Dendritic cell treated with granulocyte-macrophage colony-stimulating factor and Interleukin-4, amounts not matched to agents 40 ng/mL and 50 ng/mL, for 4 days (primary cell): ENCODE measurements at regions not wholly inside any gene's neighbourhood (a gene's known extent, or its start where the extent isn't known, plus 50 kb on each side); places are given as distances from the start of the nearest gene placed in this dataset.

Experiments used
- H3K27ac Mint-ChIP-seq: one replicate; pipeline ENCODE4 v1.8.0; 2022; ENCODE audit warnings: mild to moderate bottlenecking, mixed read lengths
- H3K27me3 Mint-ChIP-seq: one replicate; pipeline ENCODE4 v1.8.0; 2022; ENCODE audit warnings: mild to moderate bottlenecking, mixed read lengths
- H3K36me3 Mint-ChIP-seq: one replicate; pipeline ENCODE4 v1.8.0; 2022; ENCODE audit warnings: low read depth, mixed read lengths
- H3K4me1 Mint-ChIP-seq: one replicate; pipeline ENCODE4 v1.8.0; 2022; ENCODE audit warnings: low read depth, mixed read lengths
- H3K4me3 Mint-ChIP-seq: one replicate; pipeline ENCODE4 v1.8.0; 2022; ENCODE audit warnings: mild to moderate bottlenecking, moderate library complexity, mixed read lengths
- H3K9me3 Mint-ChIP-seq: one replicate; pipeline ENCODE4 v1.8.0; 2022; ENCODE audit warnings: mixed read lengths
- intact Hi-C: fragments of 100-400 bp; cut with micrococcal nuclease; formaldehyde crosslinking; loops from one replicate; pipeline ENCODE4 v1.15.0; 2022

DNA sequence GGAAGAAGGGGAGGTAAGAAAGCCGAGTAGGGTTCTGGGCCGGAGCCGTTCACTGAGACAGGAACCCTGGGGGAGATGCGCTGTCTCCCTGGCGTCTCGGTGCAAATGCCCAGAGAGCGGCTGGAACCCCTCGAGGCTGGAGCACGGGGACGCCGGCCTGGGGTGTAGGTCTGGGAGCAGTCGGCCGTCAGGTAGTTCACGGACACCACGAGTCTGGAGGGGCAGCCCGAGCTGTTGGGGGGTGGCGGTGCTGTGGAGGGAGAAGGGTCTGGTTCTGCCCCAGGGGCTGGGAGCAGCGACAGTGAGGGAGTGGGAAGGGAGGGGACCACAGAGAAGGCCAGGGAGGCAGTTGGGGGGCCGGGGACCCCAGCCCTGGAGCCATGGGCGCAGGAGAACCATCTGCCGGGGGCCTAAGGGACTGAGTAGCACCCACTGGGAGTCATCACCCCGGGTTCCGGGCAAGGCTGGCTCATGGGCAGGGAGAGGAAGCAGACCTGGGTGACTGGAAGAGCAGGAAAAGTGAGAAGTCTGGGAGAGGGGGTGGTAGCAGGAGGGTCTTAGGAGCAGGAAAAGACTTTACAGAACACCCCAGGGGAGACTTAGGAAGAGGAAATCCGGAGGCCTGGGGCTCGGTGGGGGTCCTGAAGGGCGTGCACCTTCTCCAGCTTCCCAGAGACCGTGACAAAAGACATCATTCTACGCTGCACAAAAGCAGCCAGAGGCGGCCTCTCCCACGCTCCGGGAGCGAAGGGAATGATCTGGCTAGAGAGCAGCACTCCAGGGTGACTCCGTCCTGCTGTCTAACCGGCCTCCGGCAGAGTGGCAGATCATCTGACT is 173.1 kb upstream of the SOX1 start:
- no peak overlapping the region for H3K27ac Mint-ChIP-seq
- no peaks in the 10 kb centered on the region for H3K36me3 Mint-ChIP-seq
- H3K4me3 Mint-ChIP-seq, result no peak overlapping the region
- H3K9me3 Mint-ChIP-seq, result no peaks in the 10 kb centered on the region
- intact Hi-C loops, result no loop called here
- no peaks in the 10 kb centered on the region for H3K4me1 Mint-ChIP-seq
- H3K27me3 Mint-ChIP-seq, result peaks cover 39% of the 10 kb centered on the region

DNA sequence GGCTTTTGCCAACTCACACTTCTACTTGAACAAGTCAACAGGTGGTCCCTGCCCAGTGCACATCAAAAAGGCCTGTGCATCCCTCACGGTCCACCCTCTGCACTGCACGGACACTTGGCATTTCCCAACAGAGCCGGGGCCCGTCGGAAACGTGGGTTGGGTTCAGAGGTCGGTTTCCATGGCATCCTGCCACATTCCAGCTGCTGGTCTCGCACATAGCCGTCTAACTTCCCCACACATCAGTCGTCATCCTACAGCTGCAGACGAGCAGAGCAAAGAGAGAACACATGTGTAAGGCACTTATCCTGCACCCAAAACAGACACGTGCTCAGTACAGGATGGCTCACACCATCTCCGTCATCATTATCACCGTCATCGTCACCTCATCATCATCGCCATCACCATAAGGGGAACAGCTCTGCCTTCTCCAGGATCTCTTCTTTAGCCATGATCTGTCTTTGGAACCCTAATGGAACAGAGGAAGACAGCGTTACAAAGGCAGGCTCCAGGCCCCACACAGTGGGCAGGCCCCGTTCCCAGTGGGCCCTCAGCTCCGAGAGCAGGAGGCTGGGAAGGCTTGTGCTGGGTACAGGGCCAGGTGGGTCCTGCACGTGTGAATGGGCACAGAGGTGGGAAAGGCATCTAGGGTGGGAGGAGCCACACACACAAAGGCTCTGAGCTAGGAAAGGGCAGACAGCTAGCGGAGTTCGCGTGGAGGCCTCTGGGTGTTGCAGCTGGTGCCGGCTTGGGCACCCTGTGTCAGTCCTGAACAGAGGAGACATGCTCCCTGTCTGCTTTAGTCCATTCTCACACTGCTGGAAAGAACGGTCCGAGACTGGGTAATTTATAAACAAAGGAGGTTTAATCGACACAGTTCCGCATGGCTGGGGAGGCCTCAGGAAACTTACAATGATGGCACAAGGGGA is 170.8 kb upstream of the SOX1 start:
- Mint-ChIP-seq H3K27ac (no peak overlapping the region), H3K4me3 (no peak overlapping the region), H3K27me3 (peaks cover 36% of the 10 kb centered on the region)

DNA sequence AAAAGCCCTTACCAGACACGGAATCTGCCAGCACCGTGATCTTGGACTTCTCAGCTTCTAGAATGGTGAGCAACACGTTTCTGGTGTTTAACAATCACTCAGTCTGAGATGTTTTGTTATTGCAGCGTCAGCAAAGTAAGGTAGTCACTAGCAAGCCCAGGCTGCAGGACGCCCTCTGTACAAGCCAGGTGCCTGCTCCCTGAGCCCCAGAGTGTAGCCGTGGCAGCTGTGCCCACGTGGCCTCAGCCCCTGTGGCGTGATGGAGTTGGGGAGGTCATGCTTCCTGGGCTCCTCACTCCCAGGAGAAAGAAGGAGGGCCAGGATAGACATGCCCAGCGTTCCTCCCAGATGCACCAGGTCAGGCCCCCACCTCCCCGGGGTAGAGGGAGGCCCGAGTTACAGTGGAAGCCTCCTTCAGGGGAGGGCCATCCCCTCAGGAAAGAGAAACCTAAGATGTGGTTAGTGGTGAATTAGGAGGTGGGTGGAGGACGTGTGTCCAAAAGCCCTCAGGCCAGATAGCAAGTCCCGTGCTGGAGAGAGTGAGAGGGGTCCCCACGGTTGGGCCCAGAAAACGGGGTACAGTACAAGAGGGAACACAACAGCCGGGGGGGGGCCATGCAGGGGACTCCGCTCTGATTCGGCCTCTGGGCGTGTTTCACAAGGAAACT is 169.6 kb upstream of the SOX1 start:
- Mint-ChIP-seq H3K27me3 (peaks cover 27% of the 10 kb centered on the region), H3K36me3 (no peaks in the 10 kb centered on the region), H3K27ac (no peak overlapping the region), H3K4me3 (no peak overlapping the region), H3K4me1 (no peaks in the 10 kb centered on the region), H3K9me3 (no peaks in the 10 kb centered on the region)
- intact Hi-C loops, result no loop called here

More for the DNA sequence above, 170.8 kb upstream of the SOX1 start:
- intact Hi-C loops, result no loop called here
- Mint-ChIP-seq H3K9me3 (no peaks in the 10 kb centered on the region), H3K36me3 (no peaks in the 10 kb centered on the region), H3K4me1 (no peaks in the 10 kb centered on the region)

DNA sequence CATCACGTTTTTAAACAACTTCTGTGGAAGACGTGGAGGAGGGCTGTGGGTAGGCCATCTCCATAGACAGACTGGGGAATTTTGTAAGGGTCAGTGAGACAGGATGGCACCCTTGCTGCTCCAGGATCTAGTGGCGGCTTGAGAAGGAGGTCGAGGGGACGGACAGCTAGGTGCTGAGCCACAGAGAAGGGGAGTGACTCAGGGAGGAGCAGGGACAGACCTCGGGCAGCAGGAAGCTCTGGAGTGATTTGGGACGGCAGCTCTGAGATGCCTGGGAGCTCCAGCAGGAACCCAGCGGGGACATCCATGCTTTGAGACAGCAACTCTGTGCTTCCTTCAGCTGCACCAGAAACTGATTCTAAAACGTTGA is 169.1 kb upstream of the SOX1 start:
- H3K4me3 Mint-ChIP-seq, result no peak overlapping the region
- no peaks in the 10 kb centered on the region for H3K36me3 Mint-ChIP-seq
- peaks cover 22% of the 10 kb centered on the region for H3K27me3 Mint-ChIP-seq
- intact Hi-C loops, result no loop called here
- H3K9me3 Mint-ChIP-seq, result no peaks in the 10 kb centered on the region
- H3K4me1 Mint-ChIP-seq, result no peaks in the 10 kb centered on the region
- H3K27ac Mint-ChIP-seq, result no peak overlapping the region

DNA sequence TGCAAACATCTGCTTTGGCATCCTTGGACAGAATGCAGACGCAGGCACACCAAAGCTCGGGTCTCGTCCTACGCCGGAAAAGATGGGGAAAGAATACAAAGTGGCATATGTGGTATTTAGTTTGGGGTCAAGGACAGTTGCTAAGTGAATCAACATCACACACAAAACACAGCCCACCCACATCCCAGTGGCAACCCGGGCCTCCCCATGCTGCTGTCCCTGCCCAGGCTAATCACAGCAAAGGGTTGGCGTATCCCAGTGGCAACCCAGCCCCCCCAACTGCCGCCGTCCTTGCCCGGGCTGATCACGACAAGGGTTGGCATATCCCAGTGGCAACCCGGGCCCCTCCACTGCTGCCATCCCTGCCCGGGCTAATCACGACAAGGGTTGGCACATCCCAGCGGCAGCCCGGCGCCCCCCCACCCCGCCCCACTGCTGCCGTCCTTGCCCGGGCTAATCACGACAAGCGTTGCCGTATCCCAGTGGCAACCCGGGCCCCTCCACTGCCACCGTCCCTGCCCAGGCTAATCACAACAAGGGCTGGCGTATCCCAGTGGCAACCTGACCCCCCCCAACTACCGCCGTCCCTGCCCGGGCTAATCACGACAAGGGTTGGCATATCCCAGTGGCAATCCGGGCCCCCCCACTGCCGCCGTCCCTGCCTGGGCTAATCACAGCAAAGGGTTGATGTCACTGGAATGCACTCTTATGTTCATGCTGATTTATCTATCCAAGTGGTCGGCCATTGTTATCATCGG is 167.8 kb upstream of the SOX1 start:
- Mint-ChIP-seq H3K27ac (no peak overlapping the region), H3K4me3 (no peak overlapping the region), H3K27me3 (peaks cover 9% of the 10 kb centered on the region), H3K4me1 (no peaks in the 10 kb centered on the region), H3K36me3 (no peaks in the 10 kb centered on the region), H3K9me3 (no peaks in the 10 kb centered on the region)
- intact Hi-C loops, result no loop called here

DNA sequence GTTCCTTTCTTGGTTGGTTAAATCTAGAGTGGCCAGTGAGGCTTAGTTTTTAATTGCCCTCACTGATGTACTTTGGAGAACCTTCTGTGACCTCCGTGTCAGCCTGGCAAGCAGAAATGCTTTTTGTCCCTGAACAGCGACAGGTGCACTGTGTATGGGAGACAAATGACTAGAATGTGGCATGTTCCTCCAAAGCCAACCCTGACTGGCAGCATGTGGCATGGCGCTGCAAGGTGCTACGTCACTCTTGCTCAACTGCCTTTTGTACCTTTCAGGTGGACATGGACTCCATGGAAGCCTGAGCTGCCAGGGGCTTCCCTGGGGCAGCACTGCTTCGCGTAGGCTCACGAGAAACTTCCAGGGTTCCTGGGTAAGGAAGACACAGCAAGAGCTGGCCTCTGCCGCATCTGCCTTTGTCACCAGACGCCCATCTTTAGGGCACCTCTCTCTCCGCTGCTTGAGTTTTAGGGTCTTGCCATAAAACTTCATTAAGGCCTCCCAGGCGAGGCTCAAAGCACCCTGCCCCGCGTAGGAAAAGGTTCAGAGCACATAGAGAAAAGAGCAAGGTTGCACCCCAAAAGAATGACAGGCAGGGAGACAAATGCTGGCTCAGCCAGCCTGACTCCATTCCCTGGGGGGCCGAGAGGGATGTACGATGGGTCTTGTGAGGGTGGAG is 167.1 kb upstream of the SOX1 start:
- Mint-ChIP-seq H3K9me3 (no peaks in the 10 kb centered on the region), H3K27ac (no peak overlapping the region), H3K4me3 (no peak overlapping the region), H3K36me3 (no peaks in the 10 kb centered on the region), H3K4me1 (no peaks in the 10 kb centered on the region), H3K27me3 (peaks cover 2% of the 10 kb centered on the region)
- intact Hi-C loops, result no loop called here

DNA sequence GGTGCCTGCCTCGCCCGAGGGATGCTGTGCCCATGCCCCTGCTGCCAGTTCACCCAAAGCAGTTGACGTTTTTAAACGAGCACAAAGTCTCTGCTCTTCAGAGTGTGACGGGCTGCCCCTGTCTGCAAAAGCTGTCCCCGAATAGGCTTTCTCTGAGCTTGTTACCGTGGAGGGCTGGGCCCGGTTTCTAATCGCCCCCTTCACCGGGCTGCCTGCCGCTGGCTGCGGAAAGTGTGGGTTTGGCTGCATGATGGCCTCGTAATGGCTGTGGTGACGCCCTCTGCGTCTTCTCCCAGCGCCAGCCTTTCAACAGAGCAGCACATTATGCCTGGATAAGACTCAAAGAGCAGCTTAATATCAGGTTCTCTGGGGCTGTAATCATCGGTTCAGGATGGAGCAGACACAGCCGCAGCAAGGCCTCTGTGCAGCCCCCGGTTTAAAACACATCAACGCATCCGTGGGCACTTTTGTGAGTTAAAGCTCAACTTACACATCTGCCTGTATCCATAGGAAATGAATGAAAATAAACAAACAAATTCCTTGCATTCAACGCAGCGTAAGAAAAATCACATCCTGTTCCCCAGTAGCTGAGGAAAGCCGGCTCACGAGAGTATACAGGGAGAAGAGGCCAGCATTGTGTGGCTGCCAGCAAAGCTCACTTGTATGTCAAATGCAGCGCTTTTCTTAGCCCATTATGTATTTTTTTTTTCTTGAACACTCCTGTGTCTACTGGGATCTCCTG is 166.4 kb upstream of the SOX1 start:
- Mint-ChIP-seq H3K9me3 (peaks cover 5% of the 10 kb centered on the region), H3K36me3 (no peaks in the 10 kb centered on the region), H3K4me1 (no peaks in the 10 kb centered on the region), H3K27ac (no peak overlapping the region), H3K27me3 (no peaks in the 10 kb centered on the region), H3K4me3 (no peak overlapping the region)
- intact Hi-C loops, result no loop called here

DNA sequence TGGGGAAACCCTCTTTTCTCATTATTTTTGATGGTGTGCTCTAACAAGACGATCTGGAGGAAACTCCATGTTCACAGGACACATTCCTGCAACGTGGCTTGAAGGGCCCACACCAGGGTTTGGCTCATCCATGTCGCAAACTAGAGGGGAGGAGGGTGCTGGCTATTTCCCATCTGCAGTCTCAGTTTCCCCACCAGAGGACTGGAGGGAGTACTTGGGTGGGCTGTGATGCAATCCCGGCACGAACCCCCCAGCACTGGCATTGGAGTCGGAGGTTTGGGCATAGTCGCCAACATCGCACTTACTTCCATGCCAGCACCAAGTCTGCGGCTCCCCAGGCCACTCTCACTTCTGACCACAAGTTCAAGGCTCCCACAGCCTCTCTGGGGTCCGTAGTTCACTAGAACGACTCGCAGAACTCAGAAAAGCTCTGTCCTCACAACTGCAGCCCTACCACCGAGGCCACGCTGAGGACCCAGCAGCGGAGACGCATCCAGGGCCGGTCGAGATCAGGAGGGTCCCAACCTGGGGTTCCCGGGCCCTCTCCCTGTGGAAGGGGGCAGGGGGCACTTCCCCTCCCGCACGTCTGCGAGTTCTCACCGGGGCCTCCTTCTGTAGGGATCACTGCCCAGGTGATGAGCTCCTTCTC is 165.6 kb upstream of the SOX1 start:
- Mint-ChIP-seq H3K4me1 (no peaks in the 10 kb centered on the region), H3K4me3 (no peak overlapping the region), H3K27ac (no peak overlapping the region), H3K9me3 (peaks cover 8% of the 10 kb centered on the region), H3K27me3 (no peaks in the 10 kb centered on the region), H3K36me3 (no peaks in the 10 kb centered on the region)
- intact Hi-C loops, result no loop called here

DNA sequence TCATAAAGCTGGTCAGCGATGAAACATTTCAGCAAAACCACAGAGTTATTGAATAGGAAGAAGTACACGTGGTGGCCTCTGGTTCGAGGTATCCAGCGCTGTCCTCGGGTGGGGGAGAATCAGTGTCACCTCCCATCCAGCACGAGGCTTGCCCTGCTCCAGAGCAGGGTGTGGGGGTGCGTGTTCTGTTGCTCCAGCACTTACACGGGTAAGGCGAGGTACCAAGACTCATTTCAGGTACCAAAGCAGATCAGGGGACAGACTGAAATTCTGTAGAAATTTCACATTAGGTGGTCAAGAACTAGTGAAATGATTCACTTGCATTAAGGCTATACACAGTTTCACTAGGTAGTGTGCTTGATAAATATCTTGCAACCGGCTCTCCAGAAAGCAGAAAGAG is 164.2 kb upstream of the SOX1 start:
- H3K36me3 Mint-ChIP-seq, result no peaks in the 10 kb centered on the region
- peaks cover 8% of the 10 kb centered on the region for H3K9me3 Mint-ChIP-seq
- no peak overlapping the region for H3K4me3 Mint-ChIP-seq
- no peak overlapping the region for H3K27ac Mint-ChIP-seq
- intact Hi-C loops, result no loop called here
- H3K27me3 Mint-ChIP-seq, result no peaks in the 10 kb centered on the region
- no peaks in the 10 kb centered on the region for H3K4me1 Mint-ChIP-seq

DNA sequence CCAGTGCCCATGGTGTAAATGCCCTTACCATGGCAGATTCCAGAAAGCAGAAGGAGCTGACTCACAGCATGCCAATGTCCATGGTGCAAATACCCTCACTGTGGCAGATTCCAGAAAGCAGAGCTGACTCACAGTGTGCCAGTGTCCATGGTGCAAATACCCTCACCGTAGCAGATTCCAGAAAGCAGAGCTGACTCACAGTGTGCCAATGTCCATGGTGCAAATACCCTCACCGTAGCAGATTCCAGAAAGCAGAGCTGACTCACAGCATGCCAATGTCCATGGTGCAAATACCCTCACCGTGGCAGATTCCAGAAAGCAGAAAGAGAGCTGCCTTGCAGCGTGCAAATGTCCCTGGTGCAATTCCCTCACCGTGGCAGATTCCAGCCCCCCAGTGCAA is 163.8 kb upstream of the SOX1 start:
- Mint-ChIP-seq H3K9me3 (peaks cover 8% of the 10 kb centered on the region), H3K27me3 (no peaks in the 10 kb centered on the region), H3K4me1 (no peaks in the 10 kb centered on the region), H3K27ac (no peak overlapping the region), H3K4me3 (no peak overlapping the region), H3K36me3 (no peaks in the 10 kb centered on the region)
- intact Hi-C loops, result no loop called here

DNA sequence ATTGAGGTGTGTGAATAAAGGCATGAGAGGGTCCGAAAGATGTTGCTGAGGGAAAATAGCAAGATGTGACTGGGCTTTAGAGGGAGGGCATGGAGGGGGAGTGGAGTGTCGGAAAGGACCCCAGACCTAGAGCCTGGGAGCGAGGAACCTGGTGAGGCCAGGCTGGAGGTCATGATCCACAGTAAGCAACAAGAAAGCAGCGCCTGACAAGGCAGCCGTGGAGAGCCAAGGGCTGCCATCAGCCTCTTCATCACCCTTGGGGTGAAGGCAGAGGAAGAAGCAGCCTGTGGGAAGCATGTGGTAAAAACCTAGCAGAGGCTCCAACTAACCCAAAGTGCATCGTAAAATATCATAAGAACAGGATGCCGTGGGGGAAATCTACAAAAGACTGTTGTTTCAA is 162.8 kb upstream of the SOX1 start:
- Mint-ChIP-seq H3K4me1 (no peaks in the 10 kb centered on the region), H3K27ac (no peak overlapping the region), H3K36me3 (no peaks in the 10 kb centered on the region), H3K27me3 (no peaks in the 10 kb centered on the region), H3K4me3 (no peak overlapping the region), H3K9me3 (peaks cover 8% of the 10 kb centered on the region)
- intact Hi-C loops, result no loop called here
